HEK293T (cell line): ENCODE measurements at regions not wholly inside any gene's neighbourhood (a gene's known extent, or its start where the extent isn't known, plus 50 kb on each side); places are given as distances from the start of the nearest gene placed in this dataset.

Source experiments
- CTCF ChIA-PET: fragments of 350-600 bp; formaldehyde crosslinking; extraction: SDS; loops from one replicate; lab custom pipeline; 2021; ENCODE audit warnings: antibody characterized with exemption, inconsistent platforms; lab: Yijun Ruan, JAX
- POLR2A ChIA-PET: fragments of 350-600 bp; formaldehyde crosslinking; extraction: SDS; loops from one replicate; lab custom pipeline; 2020; ENCODE audit warnings: antibody characterized with exemption, inconsistent platforms; lab: Yijun Ruan, JAX
- DNase-seq: peaks from one replicate; pipeline ENCODE4 v3.0.0; 2012; ENCODE audit warnings: mixed read lengths; ENCODE audit errors: extremely low spot score
- ARNT ChIP-seq: fragments of 450-650 bp; IDR thresholded peaks from 2 replicates; pipeline ENCODE4 v1.6.1; 2017; ENCODE audit warnings: mild to moderate bottlenecking
- BHLHE40 ChIP-seq: fragments of 450-650 bp; IDR thresholded peaks from 2 replicates; pipeline ENCODE4 v1.6.1; 2016; ENCODE audit warnings: mild to moderate bottlenecking, moderate library complexity, borderline replicate concordance
- CTBP1 ChIP-seq: fragments of 450-650 bp; IDR thresholded peaks from 2 replicates; pipeline ENCODE4 v1.6.1; 2016; ENCODE audit warnings: borderline replicate concordance
- ELF4 ChIP-seq: fragments of 450-650 bp; IDR thresholded peaks from 2 replicates; pipeline ENCODE4 v1.6.1; 2017; ENCODE audit warnings: antibody characterized with exemption
- FOXA1 ChIP-seq: fragments of 450-650 bp; IDR thresholded peaks from 2 replicates; pipeline ENCODE4 v1.6.1; 2016; ENCODE audit warnings: mild to moderate bottlenecking
- FOXK2 ChIP-seq: fragments of 450-650 bp; IDR thresholded peaks from 2 replicates; pipeline ENCODE4 v1.6.1; 2016; ENCODE audit warnings: mild to moderate bottlenecking
- FOXM1 ChIP-seq: fragments of 450-650 bp; IDR thresholded peaks from 2 replicates; pipeline ENCODE4 v1.6.1; 2017; ENCODE audit warnings: mild to moderate bottlenecking, borderline replicate concordance
- HDGF ChIP-seq: fragments of 450-650 bp; IDR thresholded peaks from 2 replicates; pipeline ENCODE4 v1.6.1; 2017; ENCODE audit warnings: antibody characterized with exemption, borderline replicate concordance
- L3MBTL2 ChIP-seq: fragments of 450-650 bp; conservative IDR thresholded peaks from 2 replicates; pipeline ENCODE4 v1.6.1; 2016; ENCODE audit warnings: mild to moderate bottlenecking
- LEF1 ChIP-seq: fragments of 450-650 bp; IDR thresholded peaks from 2 replicates; pipeline ENCODE4 v1.6.1; 2017; ENCODE audit warnings: mild to moderate bottlenecking, borderline replicate concordance
- NFRKB ChIP-seq: fragments of 450-650 bp; IDR thresholded peaks from 2 replicates; pipeline ENCODE4 v1.6.1; 2016; ENCODE audit warnings: mild to moderate bottlenecking, moderate library complexity
- PKNOX1 ChIP-seq: fragments of 450-650 bp; IDR thresholded peaks from 2 replicates; pipeline ENCODE4 v1.6.1; 2016
- SP1 ChIP-seq: fragments of 450-650 bp; IDR thresholded peaks from 2 replicates; pipeline ENCODE4 v1.6.1; 2017
- SUZ12 ChIP-seq: fragments of 450-650 bp; IDR thresholded peaks from 2 replicates; pipeline ENCODE4 v1.6.1; 2016; ENCODE audit warnings: mild to moderate bottlenecking
- TARDBP ChIP-seq: fragments of 450-650 bp; IDR thresholded peaks from 2 replicates; pipeline ENCODE4 v1.6.1; 2016
- ZNF384 ChIP-seq: fragments of 450-650 bp; IDR thresholded peaks from 2 replicates; pipeline ENCODE4 v1.6.1; 2016

GRCh38 chr7:12508005-12508404 lies 62.5 kb upstream of the SCIN start:
- DNase-seq: no peak
- POLR2A ChIA-PET: no interaction called here
- CTCF ChIA-PET: no interaction called here
- TF ChIP-seq FOXM1 (no peak), HDGF (no peak), NFRKB (no peak), PKNOX1 (no peak), ZNF384 (no peak)

GRCh38 chr7:12508554-12508953 lies 62.0 kb upstream of the SCIN start:
- ChIA-PET POLR2A (no interaction called here), CTCF (no interaction called here)
- no peak for DNase-seq
- TF ChIP-seq ELF4 (no peak), FOXM1 (no peak), FOXA1 (no peak), LEF1 (no peak), SP1 (no peak), L3MBTL2 (no peak), FOXK2 (no peak), NFRKB (no peak), ZNF384 (no peak), HDGF (no peak), BHLHE40 (no peak), SUZ12 (no peak), ARNT (no peak), TARDBP (no peak), CTBP1 (no peak), PKNOX1 (no peak)

- TF ChIP-seq SP1: no peak
- TF ChIP-seq SUZ12: no peak
- no peak for TF ChIP-seq ELF4
- TF ChIP-seq HDGF: no peak
- no peak for TF ChIP-seq ZNF384
- TF ChIP-seq PKNOX1: no peak
- TF ChIP-seq NFRKB: no peak
- TF ChIP-seq ARNT: no peak
- TF ChIP-seq BHLHE40: no peak
- no peak for TF ChIP-seq FOXM1
- no peak for TF ChIP-seq TARDBP
- no peak for TF ChIP-seq FOXA1
- ChIA-PET CTCF (no interaction called here), POLR2A (no interaction called here)
- DNase-seq: no peak
These were observed 53.1 kb upstream of the SCIN start for GRCh38 chr7:12517451-12517850.

GRCh38 chr7:12518920-12519681 lies 51.4 kb upstream of the SCIN start:
- no peak for TF ChIP-seq ZNF384
- no peak for TF ChIP-seq SP1
- no peak for TF ChIP-seq L3MBTL2
- no peak for TF ChIP-seq FOXK2
- TF ChIP-seq SUZ12: no peak
- no peak for TF ChIP-seq HDGF
- no peak for TF ChIP-seq NFRKB
- TF ChIP-seq FOXA1: no peak
- TF ChIP-seq FOXM1: no peak
- no peak for TF ChIP-seq LEF1
- TF ChIP-seq BHLHE40: no peak
- no peak for TF ChIP-seq ARNT
- no peak for TF ChIP-seq CTBP1
- TF ChIP-seq PKNOX1: no peak
- no peak for TF ChIP-seq ELF4
- TF ChIP-seq TARDBP: no peak
- peak; percentile 47 for DNase-seq
- CTCF ChIA-PET: interaction anchor here (0.6 to 1.6 kb wide), 9 partner anchors 9 to 1787 kb away, joined by 3 to 6 read pairs (median 3); no protein-coding TSS in a partner anchor
- POLR2A ChIA-PET: no interaction called here

GRCh38 chr7:12519682-12520009 lies 50.9 kb upstream of the SCIN start:
- no peak for DNase-seq
- TF ChIP-seq TARDBP (no peak), LEF1 (no peak), CTBP1 (no peak), SUZ12 (no peak), ZNF384 (no peak)
- ChIA-PET POLR2A (no interaction called here), CTCF (interaction anchor here (0.6 to 1.6 kb wide), 7 partner anchors 8 to 1787 kb away, joined by 3 to 6 read pairs (median 3); no protein-coding TSS in a partner anchor)
